ENCODE measurements at regions not wholly inside any gene's neighbourhood (a gene's known extent, or its start where the extent isn't known, plus 50 kb on each side); places are given as distances from the start of the nearest gene placed in this dataset.
"Not testable (repeated sequence)": the region's sequence is repeated elsewhere in the genome, so short reads cannot be mapped to it uniquely, and the experiment has no call there.

- no peak for DNase-seq (ENCODE audit: low spot score)
Observed at GRCh38 chr16:60271025-60271771, 1537.1 kb upstream of the GOT2 start.

- no peak for DNase-seq (ENCODE audit: low spot score)
Observed at GRCh38 chr16:60261425-60261824, 1527.3 kb upstream of the GOT2 start.

GRCh38 chr16:60259956-60260355, 1525.8 kb upstream of the GOT2 start:
- no peak for DNase-seq (ENCODE audit: low spot score)

GRCh38 chr16:60246086-60246485, 1512.0 kb upstream of the GOT2 start:
- no peak for DNase-seq (ENCODE audit: low spot score)

DNA sequence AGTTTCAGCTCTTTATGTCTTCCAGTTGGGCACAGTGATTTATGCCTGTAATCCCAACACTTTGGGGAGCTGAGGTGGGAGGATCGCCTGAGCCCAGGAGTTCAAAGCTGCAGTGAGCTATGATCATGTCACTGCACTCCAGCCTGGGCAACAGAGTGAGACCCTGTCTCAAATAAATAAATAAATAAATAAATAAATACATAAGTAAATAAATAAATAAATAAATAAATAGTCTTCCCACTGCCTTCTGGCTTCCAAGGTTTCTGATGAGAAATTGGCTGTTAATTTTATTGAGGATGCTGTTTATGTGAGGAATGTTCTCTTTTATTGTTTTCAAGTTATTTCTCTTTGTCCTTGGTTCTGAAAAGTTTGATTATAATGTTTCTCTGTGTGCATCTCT, 1507.6 kb upstream of the GOT2 start:
- no peak for DNase-seq (ENCODE audit: low spot score)

GRCh38 chr16:60230666-60231065, 1496.5 kb upstream of the GOT2 start:
- DNase-seq (ENCODE audit: low spot score) = no peak

- DNase-seq (ENCODE audit: low spot score) = no peak
Observed at GRCh38 chr16:60225541-60225940, 1491.4 kb upstream of the GOT2 start.

DNA sequence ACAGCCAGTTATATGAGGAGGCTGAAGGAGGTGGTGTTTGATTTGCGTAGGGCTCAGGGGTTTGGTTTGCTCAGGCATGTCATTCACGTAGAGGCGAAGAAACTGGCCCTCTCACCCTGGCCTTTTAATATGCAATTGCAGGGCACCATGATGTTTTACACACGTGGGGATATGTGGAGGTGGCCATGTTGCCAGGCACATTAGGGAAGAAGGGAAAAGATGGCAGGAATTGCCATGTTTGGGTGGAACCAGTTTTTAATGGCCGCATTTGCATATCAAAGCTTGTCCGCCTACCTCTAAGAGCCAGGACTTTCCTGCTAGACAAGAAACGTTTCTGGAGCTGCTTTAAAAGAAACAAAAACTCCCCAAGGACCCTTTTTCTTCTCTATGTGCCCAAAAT, 1483.7 kb upstream of the GOT2 start:
- no peak for DNase-seq (ENCODE audit: low spot score)

GRCh38 chr16:60214311-60214710, 1480.2 kb upstream of the GOT2 start:
- no peak for DNase-seq (ENCODE audit: low spot score)

DNA sequence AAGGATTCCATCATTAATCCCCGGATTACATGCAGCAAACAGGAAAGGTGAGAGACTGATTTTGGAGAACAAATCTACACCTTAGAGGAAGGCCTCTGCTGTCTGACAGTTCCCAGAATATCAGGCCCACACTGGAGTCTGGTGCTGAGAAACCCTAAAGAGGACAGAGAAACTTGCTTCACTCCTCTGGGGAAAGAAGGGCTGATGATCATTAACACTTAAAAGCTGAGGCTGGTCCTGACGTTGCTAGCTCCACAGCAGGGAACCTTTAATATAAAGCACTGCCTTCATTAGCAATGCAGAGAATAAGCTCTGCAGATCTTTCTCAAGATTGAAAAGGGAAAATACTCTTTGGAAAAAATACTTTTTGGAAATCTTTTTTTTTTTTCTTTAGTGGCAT, 1472.4 kb upstream of the GOT2 start:
- no peak for DNase-seq (ENCODE audit: low spot score)

DNA sequence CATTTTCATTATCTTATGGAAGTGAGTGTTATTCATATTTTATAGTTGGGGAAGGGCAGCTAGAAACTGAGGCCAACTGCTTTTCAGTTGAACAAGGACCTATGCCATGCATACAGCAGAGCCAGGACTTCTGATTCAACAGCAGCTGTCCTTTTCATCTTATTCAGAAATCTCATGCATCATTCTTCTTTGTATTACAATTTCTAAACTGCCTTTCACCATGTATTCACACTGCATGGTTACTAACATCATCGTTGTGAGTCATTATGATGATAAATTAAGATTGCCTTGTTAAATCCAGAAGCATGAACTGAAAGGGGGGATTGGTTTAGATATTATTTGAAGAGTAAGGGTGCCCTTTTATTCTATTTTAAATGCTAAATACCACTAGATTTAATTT, 1470.1 kb upstream of the GOT2 start:
- DNase-seq (ENCODE audit: low spot score) = no peak

- DNase-seq (ENCODE audit: low spot score) = no peak
Observed at GRCh38 chr16:60203525-60204124, 1469.5 kb upstream of the GOT2 start.

DNA sequence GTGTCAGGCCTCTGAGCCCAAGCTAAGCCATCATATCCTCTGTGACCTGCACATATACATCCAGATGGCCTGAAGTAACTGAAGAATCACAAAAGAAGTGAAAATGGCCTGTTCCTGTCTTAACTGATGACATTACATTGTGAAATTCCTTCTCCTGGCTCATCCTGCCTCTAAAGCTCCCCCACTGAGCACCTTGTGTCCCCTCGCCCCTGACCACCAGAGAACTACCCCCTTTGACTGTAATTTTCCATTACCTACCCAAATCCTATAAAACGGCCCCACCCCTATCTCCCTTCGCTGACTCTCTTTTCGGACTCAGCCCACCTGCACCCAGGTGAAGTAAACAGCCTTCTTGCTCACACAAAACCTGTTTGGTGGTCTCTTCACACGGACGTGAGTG, 1466.6 kb upstream of the GOT2 start:
- DNase-seq (ENCODE audit: low spot score) = not testable (repeated sequence)

DNA sequence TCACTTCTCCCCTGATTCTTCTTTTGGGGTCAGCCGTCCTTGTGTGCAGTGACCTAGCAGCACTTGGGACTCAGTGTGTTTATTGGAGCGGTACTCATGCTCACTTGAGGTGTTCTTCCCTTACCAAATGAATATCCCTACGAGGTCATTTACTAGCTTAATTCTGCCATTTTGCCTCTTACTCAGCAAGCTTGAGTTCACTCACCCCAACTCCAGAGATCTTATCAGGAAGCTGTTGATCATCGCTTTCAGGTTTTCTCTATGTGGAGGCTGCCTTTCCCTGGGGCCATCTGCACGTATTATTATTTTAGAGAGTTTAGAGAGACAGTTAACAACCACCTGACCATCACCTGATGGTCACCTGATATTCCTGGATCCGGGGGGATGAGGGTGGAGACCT, 1466.0 kb upstream of the GOT2 start:
- DNase-seq (ENCODE audit: low spot score) = no peak

DNA sequence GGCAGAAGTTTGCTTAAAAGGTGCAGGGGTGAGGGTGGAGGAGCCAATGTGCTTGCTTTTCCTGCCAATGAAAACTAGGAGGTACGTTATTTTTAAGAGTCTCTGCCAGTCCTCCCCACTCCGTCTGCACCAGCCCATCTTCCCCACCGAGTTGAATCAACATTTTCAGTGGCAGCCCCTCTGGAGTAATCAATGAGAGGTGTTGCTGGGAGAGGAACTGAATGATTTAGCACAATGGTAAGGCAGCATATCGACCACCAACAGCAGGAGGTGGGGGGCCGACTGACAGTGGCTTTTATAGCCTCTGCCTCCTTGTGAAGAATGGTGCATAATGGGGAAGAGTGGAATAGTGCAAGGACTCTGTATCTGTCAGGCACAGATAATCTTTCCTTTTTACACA, 1465.0 kb upstream of the GOT2 start:
- no peak for DNase-seq (ENCODE audit: low spot score)

- no peak for DNase-seq (ENCODE audit: low spot score)
Observed at GRCh38 chr16:60181536-60181935, 1447.4 kb upstream of the GOT2 start.

GRCh38 chr16:60180609-60181008, 1446.5 kb upstream of the GOT2 start:
- DNase-seq (ENCODE audit: low spot score) = no peak

DNA sequence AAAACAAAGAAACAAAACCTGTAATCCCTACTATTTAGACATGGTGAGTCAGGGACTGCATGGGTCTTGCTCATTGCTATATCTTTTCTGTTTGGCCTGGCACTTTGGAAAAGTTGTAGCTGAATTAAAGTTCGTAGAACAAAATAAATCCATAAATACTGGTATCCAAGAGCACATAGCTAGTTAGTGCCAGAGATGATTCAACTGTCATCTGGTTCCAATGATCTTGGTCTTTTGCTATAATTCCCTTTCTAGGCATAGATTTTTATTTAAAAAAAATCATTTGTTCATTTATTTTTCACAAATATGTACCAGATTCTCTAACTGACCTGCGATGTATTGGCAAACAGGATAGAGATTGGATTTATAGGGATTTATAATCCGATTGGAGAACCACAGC, 1436.1 kb upstream of the GOT2 start:
- no peak for DNase-seq (ENCODE audit: low spot score)

GRCh38 chr16:60166111-60166510, 1432.0 kb upstream of the GOT2 start:
- DNase-seq (ENCODE audit: low spot score) = no peak

DNA sequence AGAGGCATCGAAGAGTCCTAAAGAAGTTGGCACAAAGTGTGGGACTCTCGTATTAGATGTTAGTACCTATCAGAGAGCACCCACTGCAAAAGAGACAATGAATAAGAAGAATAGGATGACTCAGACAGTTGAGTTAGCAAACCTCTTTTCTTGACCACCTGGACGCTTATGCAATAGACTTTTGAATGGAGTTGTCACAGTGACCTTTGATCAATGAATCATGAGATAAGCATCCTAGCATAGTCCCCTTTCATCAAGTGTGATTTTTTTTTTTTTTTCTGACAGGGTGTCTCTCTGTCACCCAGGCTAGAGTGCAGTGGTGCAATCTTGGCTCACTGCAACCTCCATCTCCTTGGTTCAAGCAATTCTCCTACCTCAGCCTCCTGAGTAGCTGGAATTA, 1417.9 kb upstream of the GOT2 start:
- DNase-seq (ENCODE audit: low spot score) = no peak

DNA sequence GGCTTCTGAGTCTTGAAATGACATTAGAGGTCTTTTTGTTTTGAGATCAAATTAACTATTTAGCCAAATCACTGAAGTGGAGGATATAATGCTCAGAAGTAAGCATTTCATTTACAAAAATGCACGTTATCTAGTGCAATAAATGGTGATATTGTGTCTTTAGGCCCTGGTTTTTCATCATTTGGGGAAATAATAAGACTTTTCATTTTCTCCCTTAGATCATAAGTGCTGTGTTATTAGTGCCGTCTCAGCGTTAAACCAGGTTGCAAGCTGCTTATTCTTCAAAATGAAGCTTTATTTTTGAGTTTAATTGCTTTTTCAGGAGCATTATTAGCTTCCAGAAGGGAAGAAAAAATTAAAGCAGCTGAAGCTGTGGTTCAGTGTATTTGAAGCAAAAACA, 1416.8 kb upstream of the GOT2 start:
- no peak for DNase-seq (ENCODE audit: low spot score)

GRCh38 chr16:60143348-60143705, 1409.2 kb upstream of the GOT2 start:
- DNase-seq (ENCODE audit: low spot score) = no peak

GRCh38 chr16:60142619-60143347, 1408.7 kb upstream of the GOT2 start:
- no peak for DNase-seq (ENCODE audit: low spot score)

DNA sequence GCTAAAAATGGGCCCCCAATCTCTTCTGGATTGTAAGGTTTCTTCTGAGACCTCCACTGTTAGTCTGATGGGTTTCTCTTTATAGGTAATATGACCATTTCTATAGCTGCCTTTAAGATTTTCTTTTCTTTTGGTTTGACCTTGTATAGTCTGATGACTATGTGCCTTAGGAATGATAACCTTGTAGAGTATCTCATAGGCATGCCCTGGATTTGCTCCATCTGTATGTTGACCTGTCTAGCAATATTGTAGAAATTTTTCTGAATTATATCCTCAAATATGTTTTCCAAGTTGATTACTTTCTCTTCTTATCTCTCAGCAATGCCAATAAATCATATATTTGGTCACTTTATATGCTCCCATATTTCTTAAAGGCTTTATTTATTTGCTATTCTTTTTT, 1403.8 kb upstream of the GOT2 start:
- no peak for DNase-seq (ENCODE audit: low spot score)

Data from ecto neural progenitor cell (in vitro differentiated cells).